HCT116 (cell line): ENCODE measurements at regions not wholly inside any gene's neighbourhood (a gene's known extent, or its start where the extent isn't known, plus 50 kb on each side); places are given as distances from the start of the nearest gene placed in this dataset.

Experiments
- CTCF ChIP-seq, 3 experiments: fragments of 200-600 bp in 1 of 3; sonication (generic) in 1 of 3; IDR thresholded peaks in 2 of 3; conservative IDR thresholded peaks in 1 of 3; 2 replicates each; pipeline ENCODE4 v1.5.1; 2012 to 2017; ENCODE audit warnings: low read depth in 2 of 3, low read length in 2 of 3, antibody characterized with exemption in 1 of 3, borderline replicate concordance in 1 of 3, control low read depth in 1 of 3, mild to moderate bottlenecking in 1 of 3, mixed read lengths in 1 of 3, mixed run types in 1 of 3, moderate library complexity in 1 of 3; ENCODE audit not compliant: insufficient read depth in 1 of 3
- EZH2 ChIP-seq: fragments of 200-600 bp; sonication (generic); IDR thresholded peaks from 2 replicates; pipeline ENCODE4 v1.6.1; 2017; ENCODE audit warnings: antibody characterized with exemption, mixed run types
- JUND ChIP-seq: IDR thresholded peaks from 2 replicates; pipeline ENCODE4 v1.6.1; 2012
- MAX ChIP-seq: IDR thresholded peaks from 2 replicates; pipeline ENCODE4 v1.6.1; 2012
- POLR2A ChIP-seq: IDR thresholded peaks from 2 replicates; pipeline ENCODE4 v1.7.0; 2011; ENCODE audit warnings: borderline replicate concordance; ENCODE audit not compliant: insufficient read depth, insufficient read length; ENCODE audit errors: extremely low read depth
- POLR2AphosphoS5 ChIP-seq: IDR thresholded peaks from 2 replicates; pipeline ENCODE4 v1.6.1; 2011; ENCODE audit warnings: mild to moderate bottlenecking, low read depth, low read length, moderate library complexity
- REST ChIP-seq: IDR thresholded peaks from 2 replicates; pipeline ENCODE4 v1.6.1; 2012; ENCODE audit warnings: low read depth
- SIN3A ChIP-seq: IDR thresholded peaks from 2 replicates; pipeline ENCODE4 v1.6.1; 2012; ENCODE audit warnings: low read depth
- SP1 ChIP-seq: IDR thresholded peaks from 2 replicates; pipeline ENCODE4 v1.6.1; 2012; ENCODE audit warnings: low read depth
- SRF ChIP-seq: IDR thresholded peaks from 2 replicates; pipeline ENCODE4 v1.6.1; 2012; ENCODE audit warnings: low read depth
- ZNF274 ChIP-seq: fragments of 200-500 bp; sonication (Bioruptor generic); IDR thresholded peaks from 2 replicates; pipeline ENCODE4 v1.6.1; 2014; ENCODE audit warnings: mild to moderate bottlenecking, low read depth, low read length, inconsistent platforms

GRCh38 chr14:44720707-44721106, 213.6 kb upstream of the FSCB start:
- TF ChIP-seq POLR2A, result no peak
- no peak for TF ChIP-seq CTCF (IDR thresholded peaks at IDR 0.05 in 2 of 3, conservative IDR thresholded peaks at IDR 0.05 in 1 of 3; ENCODE audit: borderline replicate concordance in 1 of 3, insufficient read depth in 1 of 3, low read depth in 2 of 3, low read length in 2 of 3)
- TF ChIP-seq REST, result no peak
- no peak for TF ChIP-seq MAX
- TF ChIP-seq SIN3A, result no peak
- TF ChIP-seq ZNF274, result no peak
- TF ChIP-seq JUND, result no peak
- no peak for TF ChIP-seq SP1
- no peak for TF ChIP-seq EZH2
- TF ChIP-seq SRF, result no peak
- no peak for TF ChIP-seq POLR2AphosphoS5
